Esophagus (tissue), 2 donors: ENCODE measurements at regions not wholly inside any gene's neighbourhood (a gene's known extent, or its start where the extent isn't known, plus 50 kb on each side); places are given as distances from the start of the nearest gene placed in this dataset.
"Not testable (repeated sequence)": the region's sequence is repeated elsewhere in the genome, so short reads cannot be mapped to it uniquely, and the experiment has no call there.

Experiments
- H3K27ac ChIP-seq, 2 donors: one replicate each; pipeline ENCODE4 v1.5.1; 2013; ENCODE audit warnings: low read depth in 2 of 2, mild to moderate bottlenecking in 2 of 2, inconsistent platforms in 1 of 2, low read length in 1 of 2, moderate library complexity in 1 of 2
- H3K27me3 ChIP-seq, 2 donors: one replicate each; pipeline ENCODE4 v1.6.1; 2013; ENCODE audit warnings: low read length in 2 of 2, control low read depth in 1 of 2, mild to moderate bottlenecking in 1 of 2; ENCODE audit not compliant: insufficient read depth in 2 of 2, control insufficient read depth in 1 of 2
- H3K36me3 ChIP-seq, 2 donors: one replicate each; pipeline ENCODE4 v1.6.1; 2013; ENCODE audit warnings: low read length in 1 of 2; ENCODE audit not compliant: control insufficient read depth in 2 of 2, insufficient read depth in 2 of 2
- H3K4me1 ChIP-seq, 2 donors: one replicate each; pipeline ENCODE4 v1.6.1; 2013; ENCODE audit warnings: low read length in 1 of 2; ENCODE audit not compliant: control insufficient read depth in 2 of 2, insufficient read depth in 2 of 2
- H3K4me3 ChIP-seq, 2 donors: one replicate each; pipeline ENCODE4 v1.5.1; 2013; ENCODE audit warnings: low read length in 2 of 2, mild to moderate bottlenecking in 2 of 2, low read depth in 1 of 2, moderate library complexity in 1 of 2
- H3K9me3 ChIP-seq, 2 donors: one replicate each; pipeline ENCODE4 v1.6.1; 2013; ENCODE audit warnings: mild to moderate bottlenecking in 2 of 2, low read depth in 1 of 2, low read length in 1 of 2, moderate library complexity in 1 of 2; ENCODE audit not compliant: control insufficient read depth in 2 of 2, insufficient read depth in 1 of 2
- WGBS, 2 donors: extraction: QIAGEN DNeasy Blood & Tissue Kit; methylation state at CpG; one replicate each; pipeline ENCODE4 v1.1.7; 2013; 5-methylcytosine and 5-hydroxymethylcytosine counted together
- donor health status: healthy with polysubstance abuse.
- donor health status: Bipolar disorder and iron deficiency.

- Histone ChIP-seq H3K9me3 (no peaks in the 10 kb centered on the region), H3K36me3 (no peaks in the 10 kb centered on the region), H3K27me3 (no peaks in the 10 kb centered on the region), H3K4me3 (no peak overlapping the region), H3K27ac (no peak overlapping the region), H3K4me1 (no peaks in the 10 kb centered on the region)
- 88 to 89% methylated on average over 3 of the region's 3 CpGs for WGBS, 2 donors
These were observed 50.9 kb upstream of the PTPDC1 start for GRCh38 chr9:94033383-94033782.

GRCh38 chr9:94031946-94032345 lies 52.3 kb upstream of the PTPDC1 start:
- Histone ChIP-seq H3K4me1 (no peaks in the 10 kb centered on the region), H3K36me3 (no peaks in the 10 kb centered on the region), H3K9me3 (no peaks in the 10 kb centered on the region), H3K27me3 (no peaks in the 10 kb centered on the region), H3K27ac (no peak overlapping the region), H3K4me3 (no peak overlapping the region)
- WGBS, 2 donors: 76 to 78% methylated on average over 3 of the region's 3 CpGs

GRCh38 chr9:94031380-94031779 lies 52.9 kb upstream of the PTPDC1 start:
- WGBS, 2 donors: 54 to 61% methylated on average over 8 of the region's 8 CpGs
- Histone ChIP-seq H3K4me1 (no peaks in the 10 kb centered on the region), H3K9me3 (no peaks in the 10 kb centered on the region), H3K27me3 (no peaks in the 10 kb centered on the region), H3K4me3 (peak overlapping the region; percentile 65 to 75), H3K27ac (no peak overlapping the region), H3K36me3 (no peaks in the 10 kb centered on the region)

- Histone ChIP-seq H3K36me3 (no peaks in the 10 kb centered on the region), H3K4me3 (peak overlapping the region; percentile 65 to 75), H3K9me3 (no peaks in the 10 kb centered on the region), H3K27me3 (no peaks in the 10 kb centered on the region), H3K4me1 (no peaks in the 10 kb centered on the region), H3K27ac (peak overlapping the region; percentile 46 to 78)
- 0% methylated on average over 85 to 97 of the region's 97 CpGs for WGBS, 2 donors
These were observed 53.7 kb upstream of the PTPDC1 start for GRCh38 chr9:94030318-94031179.

- Histone ChIP-seq H3K4me3 (peak overlapping the region; percentile 65 to 75), H3K36me3 (no peaks in the 10 kb centered on the region), H3K27me3 (no peaks in the 10 kb centered on the region), H3K4me1 (no peaks in the 10 kb centered on the region), H3K9me3 (no peaks in the 10 kb centered on the region), H3K27ac (peak overlapping the region in 1 of 2 donors; percentile 78)
- 24 to 27% methylated on average over 6 of the region's 6 CpGs for WGBS, 2 donors
These were observed 54.3 kb upstream of the PTPDC1 start for GRCh38 chr9:94029932-94030317.

GRCh38 chr9:94026816-94027215 lies 57.4 kb upstream of the PTPDC1 start:
- Histone ChIP-seq H3K4me3 (no peak overlapping the region), H3K36me3 (no peaks in the 10 kb centered on the region), H3K27ac (no peak overlapping the region), H3K4me1 (no peaks in the 10 kb centered on the region), H3K9me3 (no peaks in the 10 kb centered on the region), H3K27me3 (no peaks in the 10 kb centered on the region)

- H3K4me1 ChIP-seq, H3K4me3 ChIP-seq, H3K36me3 ChIP-seq, H3K9me3 ChIP-seq, H3K27ac ChIP-seq, H3K27me3 ChIP-seq: not testable (repeated sequence)
These were observed 61.8 kb upstream of the PTPDC1 start for GRCh38 chr9:94022476-94022875.

GRCh38 chr9:94020836-94021235 lies 63.4 kb upstream of the PTPDC1 start:
- H3K27ac ChIP-seq, H3K36me3 ChIP-seq, H3K27me3 ChIP-seq, H3K4me1 ChIP-seq, H3K9me3 ChIP-seq, H3K4me3 ChIP-seq: not testable (repeated sequence)
- WGBS, 2 donors: no CpG with 5 or more reads among the region's 2 CpGs

- Histone ChIP-seq H3K9me3 (no peaks in the 10 kb centered on the region), H3K27me3 (no peaks in the 10 kb centered on the region), H3K27ac (no peak overlapping the region), H3K36me3 (no peaks in the 10 kb centered on the region), H3K4me3 (no peak overlapping the region), H3K4me1 (no peaks in the 10 kb centered on the region)
- 15 to 26% methylated on average over 2 of the region's 2 CpGs for WGBS, 2 donors
These were observed 63.5 kb upstream of the BARX1 start for GRCh38 chr9:94018628-94019027.

- H3K27ac ChIP-seq: peak overlapping the region in 1 of 2 donors; percentile 5
- H3K4me1 ChIP-seq: no peaks in the 10 kb centered on the region
- no peaks in the 10 kb centered on the region for H3K9me3 ChIP-seq
- 68 to 73% methylated on average over 3 of the region's 3 CpGs for WGBS, 2 donors
- no peaks in the 10 kb centered on the region for H3K27me3 ChIP-seq
- no peak overlapping the region for H3K4me3 ChIP-seq
- no peaks in the 10 kb centered on the region for H3K36me3 ChIP-seq
These were observed 62.9 kb upstream of the BARX1 start for GRCh38 chr9:94017939-94018531.
